ENCODE measurements at regions not wholly inside any gene's neighbourhood (a gene's known extent, or its start where the extent isn't known, plus 50 kb on each side); places are given as distances from the start of the nearest gene placed in this dataset.

DNA sequence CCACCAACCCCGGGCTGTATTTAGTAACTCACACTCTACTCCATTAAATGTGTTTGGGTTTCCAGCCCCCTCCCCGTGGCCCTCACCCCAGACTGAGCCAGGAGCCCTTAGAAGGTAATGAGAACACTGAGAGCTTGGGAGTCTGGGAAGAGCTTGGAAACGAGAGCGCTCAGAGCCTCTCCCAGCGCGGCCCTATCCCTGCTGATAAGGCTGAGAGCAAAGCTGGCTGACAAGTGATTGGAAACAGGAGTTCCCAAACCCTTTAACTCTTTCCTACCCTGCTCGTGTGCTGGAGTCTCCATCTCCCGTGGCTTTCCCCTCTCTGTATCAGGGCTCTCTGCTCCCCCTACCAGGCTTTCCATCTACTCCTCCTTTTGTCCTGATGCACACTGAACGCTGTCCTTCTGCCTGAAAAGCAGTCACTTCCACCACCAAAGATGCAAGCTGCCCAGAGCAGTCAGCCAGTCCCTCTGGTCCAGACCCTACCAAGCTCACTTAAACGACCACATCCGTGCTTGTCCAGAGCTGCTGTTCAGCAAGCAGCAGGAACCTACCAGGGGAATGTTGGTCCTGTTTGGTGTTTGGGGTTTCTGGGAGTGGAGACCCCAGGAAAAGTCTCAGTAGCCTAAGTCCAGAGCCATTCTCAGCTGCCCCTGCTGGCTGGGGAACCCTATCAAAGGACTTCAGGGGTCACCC is 100.0 kb upstream of the PKDCC start (continued):
- TF ChIP-seq, protein P1, sequence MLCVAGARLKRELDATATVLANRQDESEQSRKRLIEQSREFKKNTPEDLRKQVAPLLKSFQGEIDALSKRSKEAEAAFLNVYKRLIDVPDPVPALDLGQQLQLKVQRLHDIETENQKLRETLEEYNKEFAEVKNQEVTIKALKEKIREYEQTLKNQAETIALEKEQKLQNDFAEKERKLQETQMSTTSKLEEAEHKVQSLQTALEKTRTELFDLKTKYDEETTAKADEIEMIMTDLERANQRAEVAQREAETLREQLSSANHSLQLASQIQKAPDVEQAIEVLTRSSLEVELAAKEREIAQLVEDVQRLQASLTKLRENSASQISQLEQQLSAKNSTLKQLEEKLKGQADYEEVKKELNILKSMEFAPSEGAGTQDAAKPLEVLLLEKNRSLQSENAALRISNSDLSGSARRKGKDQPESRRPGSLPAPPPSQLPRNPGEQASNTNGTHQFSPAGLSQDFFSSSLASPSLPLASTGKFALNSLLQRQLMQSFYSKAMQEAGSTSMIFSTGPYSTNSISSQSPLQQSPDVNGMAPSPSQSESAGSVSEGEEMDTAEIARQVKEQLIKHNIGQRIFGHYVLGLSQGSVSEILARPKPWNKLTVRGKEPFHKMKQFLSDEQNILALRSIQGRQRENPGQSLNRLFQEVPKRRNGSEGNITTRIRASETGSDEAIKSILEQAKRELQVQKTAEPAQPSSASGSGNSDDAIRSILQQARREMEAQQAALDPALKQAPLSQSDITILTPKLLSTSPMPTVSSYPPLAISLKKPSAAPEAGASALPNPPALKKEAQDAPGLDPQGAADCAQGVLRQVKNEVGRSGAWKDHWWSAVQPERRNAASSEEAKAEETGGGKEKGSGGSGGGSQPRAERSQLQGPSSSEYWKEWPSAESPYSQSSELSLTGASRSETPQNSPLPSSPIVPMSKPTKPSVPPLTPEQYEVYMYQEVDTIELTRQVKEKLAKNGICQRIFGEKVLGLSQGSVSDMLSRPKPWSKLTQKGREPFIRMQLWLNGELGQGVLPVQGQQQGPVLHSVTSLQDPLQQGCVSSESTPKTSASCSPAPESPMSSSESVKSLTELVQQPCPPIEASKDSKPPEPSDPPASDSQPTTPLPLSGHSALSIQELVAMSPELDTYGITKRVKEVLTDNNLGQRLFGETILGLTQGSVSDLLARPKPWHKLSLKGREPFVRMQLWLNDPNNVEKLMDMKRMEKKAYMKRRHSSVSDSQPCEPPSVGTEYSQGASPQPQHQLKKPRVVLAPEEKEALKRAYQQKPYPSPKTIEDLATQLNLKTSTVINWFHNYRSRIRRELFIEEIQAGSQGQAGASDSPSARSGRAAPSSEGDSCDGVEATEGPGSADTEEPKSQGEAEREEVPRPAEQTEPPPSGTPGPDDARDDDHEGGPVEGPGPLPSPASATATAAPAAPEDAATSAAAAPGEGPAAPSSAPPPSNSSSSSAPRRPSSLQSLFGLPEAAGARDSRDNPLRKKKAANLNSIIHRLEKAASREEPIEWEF (IDR thresholded peaks at IDR 0.05; ENCODE audit: insufficient replicate concordance, low read depth, low read length): no peak

- ATAC-seq: no peak
- 51% methylated on average over 3 of the region's 3 CpGs for WGBS (ENCODE audit: insufficient coverage, insufficient replicate concordance, low lambda C conversion rate, missing lambda C conversion rate)
- CTCF ChIA-PET: no interaction called here
- Histone ChIP-seq H3K4me3 (no peak overlapping the region), H3K79me2 (ENCODE audit: control insufficient read depth, insufficient read depth, low read length) (no peaks in the 10 kb centered on the region), H3K4me2 (ENCODE audit: control insufficient read depth, insufficient read depth) (no peak overlapping the region), H2AFZ (ENCODE audit: control insufficient read depth, low read depth, low read length) (no peak overlapping the region), H3K27me3 (replicated peaks in 1 of 2; ENCODE audit: control insufficient read depth in 2 of 2, insufficient read depth in 2 of 2, low read length in 1 of 2) (no peaks in the 10 kb centered on the region), H3K27ac (ENCODE audit: control insufficient read depth, insufficient read depth) (no peak overlapping the region), H3K36me3 (ENCODE audit: control insufficient read depth in 2 of 2, insufficient read depth in 2 of 2, low read length in 1 of 2) (no peaks in the 10 kb centered on the region), H3K4me1 (ENCODE audit: control insufficient read depth, insufficient read depth, low read length) (peaks cover 8% of the 10 kb centered on the region), H3K9ac (ENCODE audit: control insufficient read depth, insufficient read depth, low read length) (no peak overlapping the region), H4K20me1 (ENCODE audit: control insufficient read depth, insufficient read depth) (no peaks in the 10 kb centered on the region), H3K9me3 (replicated peaks; ENCODE audit: control insufficient read depth, insufficient read depth, low read length) (no peaks in the 10 kb centered on the region; the same call in 2 of the 3 replicates)
- no TSS peak for BruUV-seq (replicated peaks)
- SMC1A ChIA-PET (ENCODE audit: uncharacterized antibody, unreplicated experiment): no interaction called here
- intact Hi-C loops (cut with micrococcal nuclease; ENCODE audit: unreplicated experiment): no loop called here
- DNase-seq (ENCODE audit: low read depth, low spot score): no peak
- in situ Hi-C loops (cut with MboI): no loop called here
- no peak for TF ChIP-seq ZNF622 (IDR thresholded peaks at IDR 0.05)
- RAD21 ChIA-PET (ENCODE audit: unreplicated experiment): no interaction called here
- POLR2A ChIA-PET: no interaction called here
- no peak for FAIRE-seq
Observed at GRCh38 chr2:41948397-41948763, 99.4 kb upstream of the PKDCC start.

Data from GM12878 (cell line).